ENCODE measurements at regions not wholly inside any gene's neighbourhood (a gene's known extent, or its start where the extent isn't known, plus 50 kb on each side); places are given as distances from the start of the nearest gene placed in this dataset.

DNA sequence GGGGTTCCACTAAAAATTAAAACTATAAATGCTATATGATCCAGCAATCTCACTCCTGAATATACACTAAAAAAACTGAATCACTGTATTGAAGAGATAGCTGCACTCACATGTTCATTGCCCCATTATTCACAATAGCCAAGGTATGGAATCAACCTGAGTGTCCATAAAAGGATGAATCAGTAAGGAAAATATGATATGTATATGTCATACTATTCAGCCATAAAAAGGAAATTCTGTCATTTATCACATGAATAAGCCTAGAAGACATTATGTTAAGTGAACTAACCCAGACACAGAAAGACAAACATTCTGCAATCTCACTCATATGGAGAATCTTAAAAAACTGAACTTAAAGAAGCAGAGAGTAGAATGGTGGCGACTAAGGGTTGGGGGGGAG, 1376.2 kb upstream of the CDH9 start:
- TF ChIP-seq POLR2AphosphoS5 (IDR thresholded peaks at IDR 0.05) (no peak), POLR2A (IDR thresholded peaks at IDR 0.05) (no peak), EP300 (IDR thresholded peaks at IDR 0.05) (no peak)
- TF ChIP-seq, protein P1, sequence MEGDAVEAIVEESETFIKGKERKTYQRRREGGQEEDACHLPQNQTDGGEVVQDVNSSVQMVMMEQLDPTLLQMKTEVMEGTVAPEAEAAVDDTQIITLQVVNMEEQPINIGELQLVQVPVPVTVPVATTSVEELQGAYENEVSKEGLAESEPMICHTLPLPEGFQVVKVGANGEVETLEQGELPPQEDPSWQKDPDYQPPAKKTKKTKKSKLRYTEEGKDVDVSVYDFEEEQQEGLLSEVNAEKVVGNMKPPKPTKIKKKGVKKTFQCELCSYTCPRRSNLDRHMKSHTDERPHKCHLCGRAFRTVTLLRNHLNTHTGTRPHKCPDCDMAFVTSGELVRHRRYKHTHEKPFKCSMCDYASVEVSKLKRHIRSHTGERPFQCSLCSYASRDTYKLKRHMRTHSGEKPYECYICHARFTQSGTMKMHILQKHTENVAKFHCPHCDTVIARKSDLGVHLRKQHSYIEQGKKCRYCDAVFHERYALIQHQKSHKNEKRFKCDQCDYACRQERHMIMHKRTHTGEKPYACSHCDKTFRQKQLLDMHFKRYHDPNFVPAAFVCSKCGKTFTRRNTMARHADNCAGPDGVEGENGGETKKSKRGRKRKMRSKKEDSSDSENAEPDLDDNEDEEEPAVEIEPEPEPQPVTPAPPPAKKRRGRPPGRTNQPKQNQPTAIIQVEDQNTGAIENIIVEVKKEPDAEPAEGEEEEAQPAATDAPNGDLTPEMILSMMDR (IDR thresholded peaks at IDR 0.05): no peak
